WTC11 (cell line): ENCODE measurements at regions not wholly inside any gene's neighbourhood (a gene's known extent, or its start where the extent isn't known, plus 50 kb on each side); places are given as distances from the start of the nearest gene placed in this dataset.
"Not testable (repeated sequence)": the region's sequence is repeated elsewhere in the genome, so short reads cannot be mapped to it uniquely, and the experiment has no call there.

Experiments
- ATAC-seq: fragments of 200-7000 bp; cut with Tn5 transposase; 2 replicates; pipeline ENCODE4 v1.10.0; 2021; ENCODE audit warnings: mild to moderate bottlenecking, moderate library complexity
- CTCF ChIA-PET: fragments of 300-600 bp; sonication (Branson Sonifier 250); formaldehyde crosslinking; loops from one replicate; lab custom pipeline; 2021; ENCODE audit warnings: antibody characterized with exemption; lab: Charles Lee
- POLR2A ChIA-PET: fragments of 350-600 bp; sonication (Branson Sonifier 250); formaldehyde crosslinking; loops from one replicate; lab custom pipeline; 2021; ENCODE audit warnings: antibody characterized with exemption; lab: Charles Lee
- DNase-seq: peaks from one replicate; pipeline ENCODE4 v3.0.0; 2021; ENCODE audit warnings: low spot score
- H3K27ac Mint-ChIP-seq: 2 replicates; pipeline ENCODE4 v1.8.0; 2021; ENCODE audit warnings: mixed read lengths
- H3K27me3 Mint-ChIP-seq: 2 replicates; pipeline ENCODE4 v1.8.0; 2021; ENCODE audit warnings: low read depth, mild to moderate bottlenecking, moderate library complexity, mixed read lengths
- H3K36me3 Mint-ChIP-seq: 2 replicates; pipeline ENCODE4 v1.8.0; 2021; ENCODE audit warnings: mixed read lengths
- H3K4me1 Mint-ChIP-seq: 2 replicates; pipeline ENCODE4 v1.8.0; 2022; ENCODE audit warnings: mixed read lengths
- H3K4me3 Mint-ChIP-seq: 2 replicates; pipeline ENCODE4 v1.8.0; 2021; ENCODE audit warnings: mild to moderate bottlenecking, moderate library complexity, mixed read lengths
- H3K9me3 Mint-ChIP-seq: 2 replicates; pipeline ENCODE4 v1.8.0; 2021; ENCODE audit warnings: mixed read lengths
- AR ChIP-seq: fragments of 250-450 bp; sonication (Bioruptor Pico); IDR thresholded peaks from 2 replicates; pipeline ENCODE4 v1.9.0; 2021; ENCODE audit warnings: mild to moderate bottlenecking
- CBFB ChIP-seq: sonication (generic); formaldehyde crosslinking; IDR thresholded peaks from 2 replicates; pipeline ENCODE4 v1.8.1; 2022; ENCODE audit warnings: mild to moderate bottlenecking, low read depth, missing genetic modification reagents
- EMX1 ChIP-seq: fragments of 250-450 bp; sonication (Bioruptor Pico); IDR thresholded peaks from 2 replicates; pipeline ENCODE4 v1.8.0; 2021; ENCODE audit warnings: mild to moderate bottlenecking
- GTF2I ChIP-seq: fragments of 250-450 bp; sonication (Bioruptor Pico); conservative IDR thresholded peaks from 2 replicates; pipeline ENCODE4 v1.4.0; 2021; ENCODE audit warnings: mild to moderate bottlenecking
- MXD4 ChIP-seq: fragments of 250-450 bp; sonication (Bioruptor Pico); IDR thresholded peaks from 2 replicates; pipeline ENCODE4 v1.8.0; 2021; ENCODE audit warnings: mild to moderate bottlenecking, moderate library complexity, borderline replicate concordance
- ZBTB21 ChIP-seq: sonication (generic); formaldehyde crosslinking; IDR thresholded peaks from 2 replicates; pipeline ENCODE4 v1.8.1; 2023; ENCODE audit warnings: mild to moderate bottlenecking, missing genetic modification reagents, borderline replicate concordance
- ZNF416 ChIP-seq: fragments of 250-450 bp; sonication (Bioruptor Pico); IDR thresholded peaks from 2 replicates; pipeline ENCODE4 v1.9.0; 2021; ENCODE audit warnings: mild to moderate bottlenecking, inconsistent platforms
- ZNF532 ChIP-seq: fragments of 250-450 bp; sonication (Bioruptor Pico); IDR thresholded peaks from 2 replicates; pipeline ENCODE4 v1.9.0; 2021; ENCODE audit warnings: mild to moderate bottlenecking, borderline replicate concordance
- TF ChIP-seq, protein P1 (sequence below): sonication (generic); formaldehyde crosslinking; IDR thresholded peaks from 2 replicates; pipeline ENCODE4 v1.8.0; 2022; ENCODE audit warnings: mild to moderate bottlenecking, missing genetic modification reagents
- TF ChIP-seq, protein P2 (sequence below): sonication (generic); formaldehyde crosslinking; IDR thresholded peaks from 2 replicates; pipeline ENCODE4 v1.8.0; 2022; ENCODE audit warnings: mild to moderate bottlenecking, missing genetic modification reagents

- no peak for DNase-seq
- no peak overlapping the region for H3K27ac Mint-ChIP-seq
- H3K36me3 Mint-ChIP-seq: peaks cover 55% of the 10 kb centered on the region
- peaks cover 29% of the 10 kb centered on the region for H3K27me3 Mint-ChIP-seq
- ChIA-PET CTCF (no interaction called here), POLR2A (no interaction called here)
- TF ChIP-seq GTF2I (CRISPR knock-in tag): no peak
- TF ChIP-seq, protein P1, sequence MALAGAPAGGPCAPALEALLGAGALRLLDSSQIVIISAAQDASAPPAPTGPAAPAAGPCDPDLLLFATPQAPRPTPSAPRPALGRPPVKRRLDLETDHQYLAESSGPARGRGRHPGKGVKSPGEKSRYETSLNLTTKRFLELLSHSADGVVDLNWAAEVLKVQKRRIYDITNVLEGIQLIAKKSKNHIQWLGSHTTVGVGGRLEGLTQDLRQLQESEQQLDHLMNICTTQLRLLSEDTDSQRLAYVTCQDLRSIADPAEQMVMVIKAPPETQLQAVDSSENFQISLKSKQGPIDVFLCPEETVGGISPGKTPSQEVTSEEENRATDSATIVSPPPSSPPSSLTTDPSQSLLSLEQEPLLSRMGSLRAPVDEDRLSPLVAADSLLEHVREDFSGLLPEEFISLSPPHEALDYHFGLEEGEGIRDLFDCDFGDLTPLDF (CRISPR knock-in tag): no peak
- no peak for TF ChIP-seq ZNF532 (CRISPR knock-in tag)
- no peak for TF ChIP-seq EMX1 (CRISPR knock-in tag)
- no peak for TF ChIP-seq MXD4 (CRISPR knock-in tag)
- TF ChIP-seq, protein P2, sequence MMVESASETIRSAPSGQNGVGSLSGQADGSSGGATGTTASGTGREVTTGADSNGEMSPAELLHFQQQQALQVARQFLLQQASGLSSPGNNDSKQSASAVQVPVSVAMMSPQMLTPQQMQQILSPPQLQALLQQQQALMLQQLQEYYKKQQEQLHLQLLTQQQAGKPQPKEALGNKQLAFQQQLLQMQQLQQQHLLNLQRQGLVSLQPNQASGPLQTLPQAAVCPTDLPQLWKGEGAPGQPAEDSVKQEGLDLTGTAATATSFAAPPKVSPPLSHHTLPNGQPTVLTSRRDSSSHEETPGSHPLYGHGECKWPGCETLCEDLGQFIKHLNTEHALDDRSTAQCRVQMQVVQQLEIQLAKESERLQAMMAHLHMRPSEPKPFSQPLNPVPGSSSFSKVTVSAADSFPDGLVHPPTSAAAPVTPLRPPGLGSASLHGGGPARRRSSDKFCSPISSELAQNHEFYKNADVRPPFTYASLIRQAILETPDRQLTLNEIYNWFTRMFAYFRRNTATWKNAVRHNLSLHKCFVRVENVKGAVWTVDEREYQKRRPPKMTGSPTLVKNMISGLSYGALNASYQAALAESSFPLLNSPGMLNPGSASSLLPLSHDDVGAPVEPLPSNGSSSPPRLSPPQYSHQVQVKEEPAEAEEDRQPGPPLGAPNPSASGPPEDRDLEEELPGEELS (CRISPR knock-in tag): no peak
- no peak for TF ChIP-seq ZNF416 (CRISPR knock-in tag)
- TF ChIP-seq ZBTB21 (CRISPR knock-in tag): no peak
- H3K4me3 Mint-ChIP-seq: no peak overlapping the region
- H3K4me1 Mint-ChIP-seq: no peaks in the 10 kb centered on the region
- ATAC-seq: no peak
- H3K9me3 Mint-ChIP-seq: peaks cover 41% of the 10 kb centered on the region
These were observed 479.5 kb downstream of the SPATA31A7 start for GRCh38 chr9:61669352-61669751.

DNA sequence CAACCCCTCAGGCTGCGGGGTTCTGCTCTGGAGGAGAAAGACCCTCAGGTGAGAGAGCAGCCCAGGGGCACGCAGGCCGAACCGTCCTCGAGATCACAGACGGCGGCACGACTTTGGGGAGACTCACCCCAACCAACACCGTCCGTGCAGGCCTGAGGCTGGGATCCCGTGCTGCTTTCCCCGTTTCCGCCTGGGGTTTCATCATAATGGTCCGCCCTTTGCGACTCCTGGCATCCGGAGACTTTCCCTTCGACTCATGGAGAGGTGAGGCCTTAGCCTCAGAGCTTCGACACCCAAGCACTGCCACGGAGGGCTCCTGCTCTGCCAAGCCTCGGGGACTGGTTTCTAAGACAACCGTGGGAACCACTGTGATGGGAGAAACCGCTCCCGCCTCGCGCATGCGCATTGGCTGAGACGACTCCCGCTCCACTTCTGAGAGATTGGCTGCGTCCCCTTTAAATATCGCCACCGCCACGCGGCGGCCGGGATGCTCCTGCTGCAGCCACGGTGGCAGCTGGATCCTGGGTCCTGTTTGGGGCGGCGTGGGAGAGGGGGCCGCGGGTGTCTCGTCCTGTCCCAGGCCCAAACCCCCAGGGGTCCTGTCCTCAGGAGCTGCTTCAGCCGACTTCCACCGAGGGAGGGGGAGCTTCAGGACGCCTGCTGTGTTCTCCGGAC lies 480.1 kb downstream of the SPATA31A7 start:
- ATAC-seq, POLR2A ChIA-PET, DNase-seq, H3K4me3 Mint-ChIP-seq, CTCF ChIA-PET, H3K27ac Mint-ChIP-seq, H3K4me1 Mint-ChIP-seq: not testable (repeated sequence)
- Mint-ChIP-seq H3K9me3 (peaks cover 42% of the 10 kb centered on the region), H3K36me3 (peaks cover 56% of the 10 kb centered on the region), H3K27me3 (peaks cover 30% of the 10 kb centered on the region)

- ChIA-PET POLR2A (no interaction called here), CTCF (no interaction called here)
- no peak overlapping the region for H3K4me3 Mint-ChIP-seq
- H3K9me3 Mint-ChIP-seq: peaks cover 46% of the 10 kb centered on the region
- TF ChIP-seq CBFB (no peak), AR (CRISPR knock-in tag) (no peak)
- peaks cover 61% of the 10 kb centered on the region for H3K36me3 Mint-ChIP-seq
- ATAC-seq: no peak
- H3K27ac Mint-ChIP-seq: no peak overlapping the region
- peaks cover 34% of the 10 kb centered on the region for H3K27me3 Mint-ChIP-seq
- DNase-seq: no peak
- no peaks in the 10 kb centered on the region for H3K4me1 Mint-ChIP-seq
These were observed 480.8 kb downstream of the SPATA31A7 start for GRCh38 chr9:61670616-61671015.
